ENCODE measurements at regions not wholly inside any gene's neighbourhood (a gene's known extent, or its start where the extent isn't known, plus 50 kb on each side); places are given as distances from the start of the nearest gene placed in this dataset.

DNA sequence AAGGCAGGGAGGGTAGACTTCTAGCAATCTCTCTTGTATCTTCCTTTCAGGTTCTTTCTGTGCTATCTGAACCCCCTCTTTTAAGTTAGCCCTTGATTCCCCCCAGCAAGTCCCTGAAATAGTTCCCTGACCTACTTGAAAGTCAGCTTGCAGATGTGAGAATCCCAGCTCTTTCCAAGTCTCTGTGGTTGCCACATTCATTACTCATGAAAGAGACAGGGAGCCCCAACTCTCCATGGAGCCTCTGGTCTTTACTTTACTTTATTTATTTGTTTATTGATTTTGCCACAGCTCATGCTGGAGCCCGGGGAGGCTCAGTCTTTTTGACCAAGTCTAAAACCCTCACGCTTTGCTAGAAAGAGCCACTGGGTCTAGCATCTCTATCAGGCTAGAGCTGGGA is 193.6 kb upstream of the FAR2 start:
- no peak for DNase-seq (ENCODE audit: low read depth in 1 of 2, low spot score in 1 of 2)
- Histone ChIP-seq H3K27ac (replicated peaks) (no peak overlapping the region), H3K27me3 (ENCODE audit: insufficient read depth, poor library complexity, severe bottlenecking) (no peaks in the 10 kb centered on the region), H3K4me3 (replicated peaks; ENCODE audit: insufficient read depth, low read length) (no peak overlapping the region)
- TF ChIP-seq, protein P1, sequence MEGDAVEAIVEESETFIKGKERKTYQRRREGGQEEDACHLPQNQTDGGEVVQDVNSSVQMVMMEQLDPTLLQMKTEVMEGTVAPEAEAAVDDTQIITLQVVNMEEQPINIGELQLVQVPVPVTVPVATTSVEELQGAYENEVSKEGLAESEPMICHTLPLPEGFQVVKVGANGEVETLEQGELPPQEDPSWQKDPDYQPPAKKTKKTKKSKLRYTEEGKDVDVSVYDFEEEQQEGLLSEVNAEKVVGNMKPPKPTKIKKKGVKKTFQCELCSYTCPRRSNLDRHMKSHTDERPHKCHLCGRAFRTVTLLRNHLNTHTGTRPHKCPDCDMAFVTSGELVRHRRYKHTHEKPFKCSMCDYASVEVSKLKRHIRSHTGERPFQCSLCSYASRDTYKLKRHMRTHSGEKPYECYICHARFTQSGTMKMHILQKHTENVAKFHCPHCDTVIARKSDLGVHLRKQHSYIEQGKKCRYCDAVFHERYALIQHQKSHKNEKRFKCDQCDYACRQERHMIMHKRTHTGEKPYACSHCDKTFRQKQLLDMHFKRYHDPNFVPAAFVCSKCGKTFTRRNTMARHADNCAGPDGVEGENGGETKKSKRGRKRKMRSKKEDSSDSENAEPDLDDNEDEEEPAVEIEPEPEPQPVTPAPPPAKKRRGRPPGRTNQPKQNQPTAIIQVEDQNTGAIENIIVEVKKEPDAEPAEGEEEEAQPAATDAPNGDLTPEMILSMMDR (IDR thresholded peaks at IDR 0.05; ENCODE audit: insufficient read depth, low read length), result no peak
- TF ChIP-seq SPI1 (IDR thresholded peaks at IDR 0.05; ENCODE audit: borderline replicate concordance, low read depth) (no peak), GABPA (IDR thresholded peaks at IDR 0.05; ENCODE audit: low read depth) (no peak)

DNA sequence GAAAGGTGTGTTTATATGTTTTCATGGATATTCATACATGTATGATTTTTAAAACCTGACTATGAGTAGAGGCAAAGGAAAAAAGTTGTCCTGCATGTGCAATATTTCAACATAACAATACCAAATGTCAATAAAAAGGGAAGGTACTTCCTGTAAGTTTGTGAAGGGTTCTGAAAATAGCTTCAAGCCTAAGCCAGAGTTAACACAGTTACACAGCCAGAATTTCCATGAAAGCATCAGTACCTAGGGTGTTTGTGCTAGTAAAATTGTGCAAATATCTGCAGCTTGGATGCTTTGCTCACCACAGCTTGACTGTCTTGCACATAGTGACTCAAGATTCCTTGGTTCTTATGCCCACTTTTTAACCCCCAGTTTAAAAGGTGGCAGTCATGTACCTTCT is 193.1 kb upstream of the FAR2 start:
- H3K4me3 ChIP-seq (replicated peaks; ENCODE audit: insufficient read depth, low read length), result no peak overlapping the region
- DNase-seq (ENCODE audit: low read depth in 1 of 2, low spot score in 1 of 2), result no peak
- no peaks in the 10 kb centered on the region for H3K27me3 ChIP-seq (ENCODE audit: insufficient read depth, poor library complexity, severe bottlenecking)
- no peak for TF ChIP-seq SPI1 (IDR thresholded peaks at IDR 0.05; ENCODE audit: borderline replicate concordance, low read depth)
- H3K27ac ChIP-seq (replicated peaks), result no peak overlapping the region

DNA sequence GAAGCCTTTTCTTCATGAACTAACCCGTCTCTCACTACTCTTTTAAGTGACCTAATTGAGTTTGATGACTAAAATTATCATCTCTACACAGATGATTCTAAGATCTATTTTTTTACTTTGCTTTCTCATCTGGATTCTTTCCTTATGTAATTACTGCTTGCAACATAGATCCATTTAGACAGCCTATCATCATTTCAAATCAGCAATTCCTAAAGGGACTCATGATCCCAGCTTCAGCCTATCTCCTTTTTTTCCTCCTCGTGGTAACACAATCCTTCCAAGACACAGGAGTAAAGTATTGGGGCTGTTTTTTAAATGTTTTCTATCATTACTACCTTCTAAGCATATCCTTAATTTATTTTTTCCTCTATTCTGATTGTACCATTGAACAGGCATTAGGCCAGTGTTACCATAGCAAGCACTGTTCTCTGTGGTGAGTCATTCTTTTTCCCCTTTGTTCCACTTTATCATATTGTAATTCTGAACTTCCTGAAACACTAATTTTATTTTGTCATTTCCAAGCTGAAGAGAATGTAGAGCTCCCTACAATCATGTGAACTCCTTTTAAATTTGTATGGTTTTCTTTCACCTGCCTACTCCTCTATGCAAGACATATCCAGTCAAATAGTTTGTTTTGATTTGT is 190.4 kb upstream of the FAR2 start:
- no peak overlapping the region for H3K27ac ChIP-seq (replicated peaks)
- H3K27me3 ChIP-seq (ENCODE audit: insufficient read depth, poor library complexity, severe bottlenecking), result no peaks in the 10 kb centered on the region
- DNase-seq (ENCODE audit: low read depth in 1 of 2, low spot score in 1 of 2), result no peak
- no peak overlapping the region for H3K4me3 ChIP-seq (replicated peaks; ENCODE audit: insufficient read depth, low read length)
- TF ChIP-seq, protein P1 (IDR thresholded peaks at IDR 0.05; ENCODE audit: insufficient read depth, low read length), result no peak
- TF ChIP-seq, protein P2, sequence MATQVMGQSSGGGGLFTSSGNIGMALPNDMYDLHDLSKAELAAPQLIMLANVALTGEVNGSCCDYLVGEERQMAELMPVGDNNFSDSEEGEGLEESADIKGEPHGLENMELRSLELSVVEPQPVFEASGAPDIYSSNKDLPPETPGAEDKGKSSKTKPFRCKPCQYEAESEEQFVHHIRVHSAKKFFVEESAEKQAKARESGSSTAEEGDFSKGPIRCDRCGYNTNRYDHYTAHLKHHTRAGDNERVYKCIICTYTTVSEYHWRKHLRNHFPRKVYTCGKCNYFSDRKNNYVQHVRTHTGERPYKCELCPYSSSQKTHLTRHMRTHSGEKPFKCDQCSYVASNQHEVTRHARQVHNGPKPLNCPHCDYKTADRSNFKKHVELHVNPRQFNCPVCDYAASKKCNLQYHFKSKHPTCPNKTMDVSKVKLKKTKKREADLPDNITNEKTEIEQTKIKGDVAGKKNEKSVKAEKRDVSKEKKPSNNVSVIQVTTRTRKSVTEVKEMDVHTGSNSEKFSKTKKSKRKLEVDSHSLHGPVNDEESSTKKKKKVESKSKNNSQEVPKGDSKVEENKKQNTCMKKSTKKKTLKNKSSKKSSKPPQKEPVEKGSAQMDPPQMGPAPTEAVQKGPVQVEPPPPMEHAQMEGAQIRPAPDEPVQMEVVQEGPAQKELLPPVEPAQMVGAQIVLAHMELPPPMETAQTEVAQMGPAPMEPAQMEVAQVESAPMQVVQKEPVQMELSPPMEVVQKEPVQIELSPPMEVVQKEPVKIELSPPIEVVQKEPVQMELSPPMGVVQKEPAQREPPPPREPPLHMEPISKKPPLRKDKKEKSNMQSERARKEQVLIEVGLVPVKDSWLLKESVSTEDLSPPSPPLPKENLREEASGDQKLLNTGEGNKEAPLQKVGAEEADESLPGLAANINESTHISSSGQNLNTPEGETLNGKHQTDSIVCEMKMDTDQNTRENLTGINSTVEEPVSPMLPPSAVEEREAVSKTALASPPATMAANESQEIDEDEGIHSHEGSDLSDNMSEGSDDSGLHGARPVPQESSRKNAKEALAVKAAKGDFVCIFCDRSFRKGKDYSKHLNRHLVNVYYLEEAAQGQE (IDR thresholded peaks at IDR 0.05; ENCODE audit: insufficient replicate concordance, low read depth), result no peak
- no peak for TF ChIP-seq GABPA (IDR thresholded peaks at IDR 0.05; ENCODE audit: low read depth)
- TF ChIP-seq POLR2AphosphoS5 (IDR thresholded peaks at IDR 0.05; ENCODE audit: low read depth), result no peak
- no peak for TF ChIP-seq SPI1 (IDR thresholded peaks at IDR 0.05; ENCODE audit: borderline replicate concordance, low read depth)

DNA sequence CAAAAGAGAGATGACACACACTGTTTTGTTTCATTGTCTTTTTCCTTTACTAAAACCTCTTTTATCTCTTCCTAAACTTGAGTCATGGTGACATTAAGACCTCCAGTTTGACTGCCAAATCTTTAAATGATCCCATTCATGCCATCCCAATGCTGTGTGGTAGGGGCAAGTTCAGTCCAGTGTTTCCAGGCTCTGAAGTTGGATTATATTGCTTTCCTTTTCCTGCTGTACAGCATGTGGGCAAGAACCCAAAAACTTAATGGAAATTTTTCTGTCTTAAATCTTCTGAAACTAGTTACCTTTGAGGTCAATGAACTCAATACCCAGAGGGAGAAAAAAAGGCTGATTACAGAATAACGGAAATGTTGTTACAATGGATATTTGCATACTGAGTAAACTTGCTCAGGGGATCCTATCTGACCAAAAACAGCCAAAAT is 187.1 kb upstream of the FAR2 start:
- Histone ChIP-seq H3K4me3 (replicated peaks; ENCODE audit: insufficient read depth, low read length) (no peak overlapping the region), H3K27me3 (ENCODE audit: insufficient read depth, poor library complexity, severe bottlenecking) (no peaks in the 10 kb centered on the region), H3K27ac (replicated peaks) (no peak overlapping the region)
- TF ChIP-seq POLR2AphosphoS5 (IDR thresholded peaks at IDR 0.05; ENCODE audit: low read depth), result no peak
- no peak for TF ChIP-seq GABPA (IDR thresholded peaks at IDR 0.05; ENCODE audit: low read depth)
- TF ChIP-seq, protein P1 (IDR thresholded peaks at IDR 0.05; ENCODE audit: insufficient read depth, low read length), result no peak
- TF ChIP-seq SPI1 (IDR thresholded peaks at IDR 0.05; ENCODE audit: borderline replicate concordance, low read depth), result no peak
- TF ChIP-seq, protein P2 (IDR thresholded peaks at IDR 0.05; ENCODE audit: insufficient replicate concordance, low read depth), result no peak
- no peak for DNase-seq (ENCODE audit: low read depth in 1 of 2, low spot score in 1 of 2)

Data from HL-60 (cell line).